Lower leg skin (tissue), 4 donors: ENCODE measurements at regions not wholly inside any gene's neighbourhood (a gene's known extent, or its start where the extent isn't known, plus 50 kb on each side); places are given as distances from the start of the nearest gene placed in this dataset.
"Not testable (repeated sequence)": the region's sequence is repeated elsewhere in the genome, so short reads cannot be mapped to it uniquely, and the experiment has no call there.

Experiments used
- DNase-seq, 2 donors: peaks; one replicate each; pipeline ENCODE4 v3.0.0-alpha.2; 2019; ENCODE audit warnings: low spot score in 2 of 2
- H3K4me3 ChIP-seq: fragments of 200-600 bp; sonication (generic); 2 replicates; pipeline ENCODE4 v1.5.1; 2017; ENCODE audit warnings: mild to moderate bottlenecking, low read depth; ENCODE audit not compliant: poor library complexity, severe bottlenecking
- CTCF ChIP-seq, 3 donors: fragments of 450-650 bp; IDR thresholded peaks; one replicate each; pipeline ENCODE4 v1.5.1; 2016; ENCODE audit warnings: antibody characterized with exemption in 3 of 3, mild to moderate bottlenecking in 3 of 3, moderate library complexity in 2 of 3
- POLR2A ChIP-seq, 2 donors: fragments of 450-650 bp; IDR thresholded peaks; one replicate each; pipeline ENCODE4 v1.6.1; 2016 to 2017; ENCODE audit warnings: antibody characterized with exemption in 2 of 2, mild to moderate bottlenecking in 1 of 2, moderate library complexity in 1 of 2
- WGBS, 2 donors: methylation state at CpG; one replicate each; pipeline ENCODE4 v1.1.5; 2018; 5-methylcytosine and 5-hydroxymethylcytosine counted together
- intact Hi-C: fragments of 100-400 bp; cut with DNase I; formaldehyde crosslinking; loops from one replicate; pipeline ENCODE4 v1.15.0; 2023; ENCODE audit warnings: low total_unique reads

GRCh38 chr2:95700519-95700918, 108.7 kb downstream of the TRIM43 start:
- WGBS, 2 donors, result 43 to 46% methylated on average over 4 of the region's 4 CpGs
- no peak overlapping the region for H3K4me3 ChIP-seq
- peak in 1 of 2 donors; percentile 76 for DNase-seq
- intact Hi-C loops, result no loop called here
- TF ChIP-seq CTCF (IDR thresholded peaks at IDR 0.05), result no peak
- TF ChIP-seq POLR2A (IDR thresholded peaks at IDR 0.05), result no peak

GRCh38 chr2:95702471-95702870, 110.7 kb downstream of the TRIM43 start:
- H3K4me3 ChIP-seq, result no peak overlapping the region
- intact Hi-C loops, result no loop called here
- 94 to 95% methylated on average over 7 of the region's 7 CpGs for WGBS, 2 donors
- TF ChIP-seq POLR2A (IDR thresholded peaks at IDR 0.05), result no peak
- no peak for TF ChIP-seq CTCF (IDR thresholded peaks at IDR 0.05)
- peak in 1 of 2 donors; percentile 37 for DNase-seq

GRCh38 chr2:95707161-95707560, 115.4 kb downstream of the TRIM43 start:
- H3K4me3 ChIP-seq, intact Hi-C loops, DNase-seq: not testable (repeated sequence)
- 87 to 91% methylated on average over 2 of the region's 2 CpGs for WGBS, 2 donors

- 84 to 93% methylated on average over 5 of the region's 5 CpGs for WGBS, 2 donors
- TF ChIP-seq POLR2A (IDR thresholded peaks at IDR 0.05), result no peak
- TF ChIP-seq CTCF (IDR thresholded peaks at IDR 0.05), result no peak
- intact Hi-C loops, result no loop called here
- no peak for DNase-seq
- no peak overlapping the region for H3K4me3 ChIP-seq
Observed at GRCh38 chr2:95707837-95708236, 116.0 kb downstream of the TRIM43 start.

- no peak for TF ChIP-seq CTCF (IDR thresholded peaks at IDR 0.05)
- no peak for TF ChIP-seq POLR2A (IDR thresholded peaks at IDR 0.05)
- DNase-seq, result no peak
- intact Hi-C loops, result no loop called here
- H3K4me3 ChIP-seq, result no peak overlapping the region
Observed at GRCh38 chr2:95709831-95710230, 118.0 kb downstream of the TRIM43 start.

GRCh38 chr2:95713470-95714177, 121.8 kb downstream of the TRIM43 start:
- 72 to 75% methylated on average over 11 of the region's 11 CpGs for WGBS, 2 donors
- H3K4me3 ChIP-seq, DNase-seq, intact Hi-C loops: not testable (repeated sequence)

GRCh38 chr2:95714398-95714797, 122.6 kb downstream of the TRIM43 start:
- 89 to 95% methylated on average over 1 of the region's 1 CpG for WGBS, 2 donors
- intact Hi-C loops, DNase-seq, H3K4me3 ChIP-seq: not testable (repeated sequence)
